ENCODE measurements at regions not wholly inside any gene's neighbourhood (a gene's known extent, or its start where the extent isn't known, plus 50 kb on each side); places are given as distances from the start of the nearest gene placed in this dataset.

GRCh38 chr18:5768454-5768853 is 126.9 kb downstream of the TMEM200C start:
- Histone ChIP-seq H3K4me3 (no peak overlapping the region), H3K4me1 (no peaks in the 10 kb centered on the region), H3K36me3 (no peaks in the 10 kb centered on the region), H3K9me3 (no peaks in the 10 kb centered on the region), H3K27me3 (no peaks in the 10 kb centered on the region), H3K27ac (no peak overlapping the region)
- DNase-seq: no peak
- ATAC-seq: no peak
- intact Hi-C loops (cut with DNase I): no loop called here
- TF ChIP-seq CTCF (IDR thresholded peaks at IDR 0.05): no peak

- no peaks in the 10 kb centered on the region for H3K36me3 ChIP-seq
- no peaks in the 10 kb centered on the region for H3K9me3 ChIP-seq
- no peak overlapping the region for H3K4me3 ChIP-seq
- no peak for DNase-seq
- no peak overlapping the region for H3K27ac ChIP-seq
- ATAC-seq: peak; percentile 63
- intact Hi-C loops (cut with DNase I): no loop called here
- no peaks in the 10 kb centered on the region for H3K4me1 ChIP-seq
- H3K27me3 ChIP-seq: no peaks in the 10 kb centered on the region
- no peak for TF ChIP-seq CTCF (IDR thresholded peaks at IDR 0.05)
Observed at GRCh38 chr18:5759194-5759593, 136.1 kb downstream of the TMEM200C start.

- no peak for DNase-seq
- Histone ChIP-seq H3K36me3 (no peaks in the 10 kb centered on the region), H3K4me3 (no peak overlapping the region), H3K27me3 (peaks cover 3% of the 10 kb centered on the region), H3K4me1 (no peaks in the 10 kb centered on the region), H3K9me3 (no peaks in the 10 kb centered on the region), H3K27ac (no peak overlapping the region)
- intact Hi-C loops (cut with DNase I): no loop called here
- ATAC-seq: no peak
- TF ChIP-seq CTCF (IDR thresholded peaks at IDR 0.05): no peak
Observed at GRCh38 chr18:5756823-5757222, 138.5 kb downstream of the TMEM200C start.

GRCh38 chr18:5747678-5748077 is 147.6 kb downstream of the TMEM200C start:
- Histone ChIP-seq H3K27me3 (peaks cover 3% of the 10 kb centered on the region), H3K36me3 (no peaks in the 10 kb centered on the region), H3K4me1 (no peaks in the 10 kb centered on the region), H3K27ac (no peak overlapping the region), H3K9me3 (no peaks in the 10 kb centered on the region), H3K4me3 (no peak overlapping the region)
- no peak for DNase-seq
- TF ChIP-seq CTCF (IDR thresholded peaks at IDR 0.05): no peak
- no peak for ATAC-seq
- intact Hi-C loops (cut with DNase I): no loop called here

- Histone ChIP-seq H3K4me1 (no peaks in the 10 kb centered on the region), H3K36me3 (no peaks in the 10 kb centered on the region), H3K9me3 (no peaks in the 10 kb centered on the region), H3K27ac (no peak overlapping the region), H3K4me3 (no peak overlapping the region), H3K27me3 (no peaks in the 10 kb centered on the region)
- TF ChIP-seq CTCF (IDR thresholded peaks at IDR 0.05): no peak
- ATAC-seq (no peak), DNase-seq (no peak)
- intact Hi-C loops (cut with DNase I): no loop called here
Observed at GRCh38 chr18:5746844-5747243, 148.5 kb downstream of the TMEM200C start.

- ATAC-seq (no peak), DNase-seq (no peak)
- H3K27me3 ChIP-seq: no peaks in the 10 kb centered on the region
- H3K4me3 ChIP-seq: no peak overlapping the region
- intact Hi-C loops (cut with DNase I): no loop called here
- H3K4me1 ChIP-seq: no peaks in the 10 kb centered on the region
- TF ChIP-seq CTCF (IDR thresholded peaks at IDR 0.05): no peak
- no peak overlapping the region for H3K27ac ChIP-seq
- H3K36me3 ChIP-seq: no peaks in the 10 kb centered on the region
- H3K9me3 ChIP-seq: no peaks in the 10 kb centered on the region
Observed at GRCh38 chr18:5744659-5745058, 150.7 kb downstream of the TMEM200C start.
